ENCODE measurements at regions not wholly inside any gene's neighbourhood (a gene's known extent, or its start where the extent isn't known, plus 50 kb on each side); places are given as distances from the start of the nearest gene placed in this dataset.

DNA sequence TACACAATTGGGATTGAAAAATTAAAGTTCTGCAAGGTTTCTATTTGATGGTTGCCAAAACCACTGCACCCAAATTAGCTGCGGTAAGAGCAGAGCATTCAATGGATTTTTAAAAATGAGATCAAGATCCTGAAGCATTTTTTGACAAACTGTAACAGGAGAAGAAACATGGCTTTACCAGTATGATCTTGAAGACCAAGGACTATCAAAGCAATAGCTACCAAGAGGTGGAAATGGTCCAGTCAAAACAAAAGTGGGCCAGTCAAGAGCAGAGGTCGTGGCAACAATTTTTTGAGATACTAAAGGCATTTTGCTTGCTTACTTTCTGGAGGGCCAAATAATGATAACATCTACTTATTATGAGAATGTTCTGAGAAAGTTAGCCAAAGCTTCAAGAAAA, 186.8 kb downstream of the RDH14 start:
- DNase-seq = no peak

DNA sequence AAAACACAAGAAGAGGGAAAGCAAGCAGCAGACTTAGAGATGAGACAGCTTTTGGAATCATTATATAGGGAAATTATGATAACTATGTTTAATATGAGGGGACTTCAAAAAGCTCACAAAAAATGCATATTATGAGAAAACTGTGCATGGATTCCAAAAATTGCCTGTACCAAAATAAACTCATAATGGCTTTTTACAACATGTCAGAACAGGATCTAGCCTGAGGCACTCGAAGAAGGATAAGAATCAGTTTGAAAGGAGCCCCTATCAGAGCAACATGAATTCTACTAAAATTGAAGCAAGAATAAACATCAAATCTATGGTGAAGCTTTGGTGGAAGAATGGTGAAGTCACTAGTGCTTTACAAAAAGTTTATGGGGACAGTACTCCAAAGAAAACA, 187.4 kb downstream of the RDH14 start:
- DNase-seq = no peak

DNA sequence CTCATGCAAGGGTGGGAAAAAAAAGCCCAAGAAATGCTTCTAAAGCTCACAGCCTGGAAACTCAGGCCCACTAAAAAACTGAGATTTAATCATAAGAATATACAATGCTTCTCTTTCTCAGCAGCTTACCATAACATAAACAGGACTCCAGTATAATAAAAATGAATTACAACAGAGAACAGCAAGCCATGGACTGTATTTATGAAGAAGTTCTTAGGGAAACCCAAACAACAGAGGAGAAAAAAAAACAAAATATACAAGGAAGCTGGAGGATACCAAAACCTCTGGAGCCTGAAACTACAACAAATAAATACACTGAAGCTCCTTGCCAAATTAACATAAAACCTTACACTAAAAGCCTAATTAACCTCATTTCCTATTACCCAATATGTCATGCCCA, 187.8 kb downstream of the RDH14 start:
- no peak for DNase-seq

DNA sequence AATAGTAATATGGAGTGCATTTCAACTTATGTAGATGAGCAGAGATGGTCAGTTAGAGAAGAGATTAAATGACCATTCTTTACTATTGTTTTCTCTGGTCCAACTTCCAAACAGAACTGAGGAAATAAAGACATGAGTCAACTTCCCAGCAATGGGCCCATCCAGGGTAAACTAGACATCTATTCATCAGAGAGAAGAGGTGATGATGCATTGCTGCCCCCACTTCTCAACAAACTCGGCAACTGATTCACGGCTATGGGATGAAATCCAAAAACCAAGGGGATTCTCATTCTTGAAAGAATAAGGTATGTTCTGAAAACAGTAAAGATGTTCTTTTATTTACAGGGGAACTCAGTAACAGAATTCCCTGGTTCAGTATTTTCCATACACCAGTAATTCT, 190.7 kb downstream of the RDH14 start:
- DNase-seq = no peak

DNA sequence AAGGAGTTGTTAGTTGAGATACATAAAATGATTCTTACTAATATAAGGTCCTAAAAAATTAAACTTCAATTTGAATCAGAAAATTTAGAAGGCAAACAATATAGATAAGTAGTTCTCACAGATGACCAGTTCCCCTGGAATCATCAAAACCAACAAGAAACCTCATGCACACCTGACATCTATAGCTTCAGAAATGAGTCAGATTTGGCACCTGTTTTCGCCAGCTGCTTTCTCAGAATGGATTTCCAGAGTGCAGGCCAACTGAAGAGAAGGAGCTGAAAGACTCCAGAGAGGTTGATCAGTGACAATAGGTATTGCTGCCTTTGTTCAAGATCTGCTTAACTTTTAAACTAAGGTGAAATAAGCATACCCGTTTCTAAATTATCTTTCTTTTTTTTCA, 192.4 kb downstream of the RDH14 start:
- no peak for DNase-seq

DNA sequence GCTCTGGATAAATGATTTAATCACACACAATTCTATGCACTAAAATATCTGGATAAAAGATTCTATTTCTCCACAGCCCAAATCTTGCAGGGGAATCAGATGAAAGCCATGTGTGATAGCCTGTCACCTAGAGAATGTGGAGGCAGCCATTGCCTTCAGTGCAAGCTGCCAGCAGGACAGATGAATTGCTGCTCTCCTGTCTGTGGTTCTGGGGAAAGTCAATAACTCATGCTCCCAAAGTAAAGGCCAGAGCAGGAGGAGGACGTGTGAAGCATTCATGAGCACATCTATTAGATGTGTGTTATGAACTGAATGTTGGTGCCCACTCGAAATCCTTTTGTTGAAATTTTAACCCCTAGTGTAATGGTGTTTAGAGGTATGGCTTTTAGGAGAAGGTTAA, 195.1 kb downstream of the RDH14 start:
- no peak for DNase-seq

DNA sequence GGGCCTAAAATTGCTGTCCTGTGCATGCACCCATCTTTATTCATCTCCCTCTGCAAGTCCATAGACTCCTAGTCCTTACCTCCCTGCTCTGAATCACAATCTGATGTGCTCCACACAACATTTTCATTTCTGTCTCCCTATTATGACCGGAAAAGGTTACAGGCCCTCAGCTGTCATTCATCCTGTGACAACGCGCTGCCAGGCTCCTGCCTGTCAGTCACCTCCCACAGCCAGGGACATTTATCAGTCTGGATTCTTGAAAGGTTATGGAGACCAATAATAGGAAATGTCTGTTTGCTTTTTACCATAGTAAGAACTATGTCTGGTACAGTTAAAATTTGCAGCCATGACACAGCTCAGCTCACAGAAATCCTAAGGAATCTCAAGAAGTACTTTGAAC, 197.1 kb downstream of the RDH14 start:
- no peak for DNase-seq

GRCh38 chr2:18362696-18363095, 197.8 kb downstream of the RDH14 start:
- DNase-seq = no peak

DNA sequence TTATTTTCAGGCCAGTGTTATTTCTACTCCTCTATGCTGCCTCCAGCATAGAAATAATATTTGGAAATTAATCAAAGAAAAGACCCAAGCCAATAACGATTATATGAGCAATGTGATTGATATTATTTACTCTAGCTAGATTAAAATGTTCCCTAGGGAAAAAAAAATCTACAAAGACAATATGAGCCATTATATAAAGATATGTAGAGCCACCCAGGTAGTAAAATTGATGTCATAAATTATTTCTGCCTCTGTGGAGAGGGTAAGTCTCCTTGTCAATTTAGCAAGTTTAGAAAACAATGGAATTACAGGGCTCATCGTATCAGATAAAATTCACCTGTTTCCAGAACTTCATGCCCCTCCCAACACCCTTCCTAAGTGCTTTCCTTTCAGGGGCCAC, 202.9 kb downstream of the RDH14 start:
- no peak for DNase-seq

DNA sequence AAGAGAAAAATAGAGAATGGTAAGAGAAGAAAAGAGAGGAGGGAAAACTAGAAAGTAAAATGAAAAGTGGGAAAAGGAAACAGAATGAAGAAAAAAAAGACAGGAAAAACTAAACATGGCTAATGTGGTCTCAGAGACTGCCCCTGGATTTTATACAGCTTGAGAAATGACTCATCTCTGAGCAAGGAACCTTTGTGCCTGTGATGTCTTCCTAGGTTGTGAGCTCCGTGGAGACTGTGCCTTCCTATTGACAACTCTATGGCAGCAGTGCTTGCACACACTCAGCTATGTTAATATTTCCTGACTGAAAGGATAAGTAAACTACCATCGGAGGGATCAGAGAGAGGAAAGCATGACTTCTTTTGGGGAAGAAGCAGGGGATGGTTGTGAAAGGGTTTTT, 203.8 kb downstream of the RDH14 start:
- DNase-seq = no peak

DNA sequence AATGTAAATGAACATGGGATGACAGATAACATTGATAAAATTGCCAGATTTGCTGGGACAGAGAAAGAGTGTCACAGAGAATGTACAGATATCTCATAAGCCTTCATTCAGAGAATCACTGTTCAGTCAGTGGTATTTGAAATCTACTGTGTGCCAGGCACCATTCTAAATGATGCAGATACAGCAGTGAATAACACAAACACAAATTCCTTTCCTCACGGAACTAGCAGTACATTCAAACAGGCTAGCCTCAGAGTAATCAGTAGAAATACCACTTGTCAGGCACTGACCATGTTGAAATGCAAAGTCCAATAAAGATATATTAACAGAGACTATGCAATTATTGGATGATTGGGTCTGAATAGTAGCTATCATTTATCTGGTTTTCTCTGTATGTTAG, 211.0 kb downstream of the RDH14 start:
- DNase-seq = no peak

DNA sequence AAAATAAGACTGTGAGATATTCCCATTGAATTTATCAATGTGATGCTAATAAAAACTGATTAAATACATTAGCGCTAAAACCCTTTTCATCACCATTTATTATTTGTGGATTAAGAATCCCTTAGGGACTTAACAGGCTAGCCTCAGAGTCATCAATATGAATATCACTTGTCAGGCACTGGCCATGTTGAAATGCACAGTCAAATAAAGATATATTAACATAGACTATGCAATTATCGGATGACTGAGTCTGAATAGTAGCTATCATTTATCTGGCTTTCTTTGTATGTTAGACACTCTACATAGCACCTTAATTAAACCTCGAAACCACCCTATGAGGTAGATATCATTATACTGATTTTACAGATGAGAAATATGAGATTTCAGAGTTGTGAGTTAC, 213.6 kb downstream of the RDH14 start:
- no peak for DNase-seq

GRCh38 chr2:18346344-18346743, 214.1 kb downstream of the RDH14 start:
- DNase-seq = no peak

- DNase-seq = no peak
Measured at GRCh38 chr2:18345848-18346247, 214.6 kb downstream of the RDH14 start.

DNA sequence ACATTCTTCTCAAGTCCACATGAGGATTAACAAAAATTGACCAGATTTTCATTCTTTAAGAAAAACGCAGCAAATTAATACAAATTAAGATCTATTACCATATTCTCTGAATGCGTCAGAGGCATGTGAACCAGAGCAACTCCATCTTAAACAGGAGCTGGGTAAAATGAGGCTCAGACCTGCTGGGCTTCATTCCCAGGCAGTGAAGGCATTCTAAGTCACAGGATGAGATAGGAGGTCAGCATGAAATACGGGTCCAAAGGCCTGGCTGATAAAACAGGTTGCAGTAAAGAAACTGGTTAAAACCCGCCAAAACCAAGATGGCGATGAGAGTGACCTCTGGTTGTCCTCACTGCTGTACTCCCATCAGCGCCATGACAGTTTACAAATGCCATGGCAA, 217.6 kb downstream of the RDH14 start:
- no peak for DNase-seq

DNA sequence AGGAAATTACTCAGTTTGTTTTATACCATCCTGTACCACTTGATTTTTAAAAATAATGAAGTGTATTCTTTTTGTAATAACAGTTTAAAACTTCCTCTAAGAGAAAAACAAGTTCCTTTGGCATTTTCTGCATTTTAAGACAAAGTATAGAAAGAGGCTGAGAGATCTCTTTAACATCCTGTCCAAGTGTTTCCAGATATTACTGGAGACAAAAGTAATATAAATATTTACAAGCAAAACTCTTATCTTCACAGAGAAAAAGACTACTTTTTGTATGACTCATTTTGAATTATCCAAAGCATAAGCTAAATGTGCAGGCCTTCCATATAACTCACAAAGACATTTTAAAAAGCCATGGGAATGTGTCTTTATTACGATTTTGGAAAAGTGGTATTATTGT, 221.1 kb downstream of the RDH14 start:
- DNase-seq = no peak

DNA sequence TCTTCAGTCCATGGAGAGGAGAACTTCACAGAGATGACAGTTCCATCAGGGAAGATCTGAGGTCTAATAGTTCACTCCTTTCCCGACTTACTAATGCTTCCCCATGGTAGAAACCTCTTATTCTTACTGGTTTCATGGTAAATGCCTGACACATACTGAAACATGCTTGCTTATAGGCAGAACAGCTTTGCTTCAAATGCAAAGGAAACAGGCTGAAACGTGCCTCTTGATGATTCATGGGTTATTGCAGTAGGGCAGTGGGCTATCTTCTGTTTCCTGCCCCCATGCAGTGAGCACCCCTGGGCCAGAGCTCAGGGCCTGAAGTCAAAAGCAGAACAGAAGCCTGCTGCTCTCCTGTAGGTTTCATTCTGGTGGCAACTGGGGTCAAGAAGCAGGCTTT, 223.5 kb downstream of the RDH14 start:
- DNase-seq = no peak

GRCh38 chr2:18332477-18332876, 228.0 kb downstream of the RDH14 start:
- no peak for DNase-seq

DNA sequence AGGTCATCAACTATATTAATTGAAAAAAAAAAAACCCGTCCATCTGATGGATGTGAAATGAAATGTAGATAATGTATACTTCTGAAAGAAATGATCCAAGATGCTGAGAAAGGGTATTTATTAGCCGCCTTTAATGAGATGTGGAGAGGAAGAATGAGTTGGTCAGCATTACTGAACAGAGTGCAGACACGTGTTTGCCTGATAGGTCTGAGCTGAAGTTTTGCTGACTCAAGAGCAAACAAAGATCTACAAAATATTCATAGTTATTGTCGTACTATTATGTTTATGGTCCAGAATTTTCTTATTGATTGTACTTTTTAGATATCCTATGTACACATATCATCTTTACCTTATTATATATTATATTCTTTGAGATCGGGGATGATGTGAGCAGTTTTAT, 235.3 kb downstream of the RDH14 start:
- DNase-seq = no peak

DNA sequence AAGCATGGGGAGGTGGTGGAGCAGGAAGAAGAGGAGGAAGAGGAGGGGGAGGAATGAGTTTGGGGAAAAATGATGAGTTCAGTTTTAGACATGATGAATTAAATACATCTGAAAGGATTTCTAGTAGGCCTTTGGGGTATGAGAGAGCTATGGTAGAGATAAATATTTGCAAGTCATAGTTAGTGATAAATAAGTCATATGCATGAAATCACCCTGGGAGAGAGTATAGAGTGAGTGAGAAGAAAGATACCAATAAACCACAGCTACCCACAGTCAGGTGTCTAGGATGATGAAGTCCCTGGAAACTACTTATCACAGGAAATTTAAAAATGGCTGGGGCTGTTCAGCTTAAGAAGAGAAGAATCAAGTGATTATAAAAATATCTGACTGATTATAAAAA, 240.5 kb downstream of the RDH14 start:
- no peak for DNase-seq

- no peak for DNase-seq
Measured at GRCh38 chr2:18317017-18317416, 243.4 kb downstream of the RDH14 start.

DNA sequence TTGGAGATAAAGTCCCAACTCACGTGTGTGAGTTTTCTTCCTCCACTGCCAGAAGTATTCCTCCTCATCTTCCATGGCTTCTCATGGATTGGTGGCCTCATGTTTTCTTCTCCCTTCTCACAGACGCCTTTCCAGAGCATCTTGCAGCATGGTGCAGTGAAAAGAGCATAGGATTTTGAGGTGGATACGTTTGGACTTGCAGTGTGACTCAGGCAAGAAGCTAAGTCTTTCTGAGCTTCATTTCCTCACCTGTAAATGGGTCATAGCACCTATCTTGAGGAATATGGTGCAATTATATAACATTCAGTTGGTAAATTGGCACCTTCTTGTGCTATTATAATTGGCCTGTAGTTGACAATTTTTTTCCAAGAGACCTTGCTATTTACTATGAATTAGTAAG, 247.6 kb downstream of the RDH14 start:
- DNase-seq = no peak

- no peak for DNase-seq
Measured at GRCh38 chr2:18311420-18312195, 248.8 kb downstream of the RDH14 start.

- DNase-seq = no peak
Measured at GRCh38 chr2:18309627-18310026, 250.8 kb downstream of the RDH14 start.

DNA sequence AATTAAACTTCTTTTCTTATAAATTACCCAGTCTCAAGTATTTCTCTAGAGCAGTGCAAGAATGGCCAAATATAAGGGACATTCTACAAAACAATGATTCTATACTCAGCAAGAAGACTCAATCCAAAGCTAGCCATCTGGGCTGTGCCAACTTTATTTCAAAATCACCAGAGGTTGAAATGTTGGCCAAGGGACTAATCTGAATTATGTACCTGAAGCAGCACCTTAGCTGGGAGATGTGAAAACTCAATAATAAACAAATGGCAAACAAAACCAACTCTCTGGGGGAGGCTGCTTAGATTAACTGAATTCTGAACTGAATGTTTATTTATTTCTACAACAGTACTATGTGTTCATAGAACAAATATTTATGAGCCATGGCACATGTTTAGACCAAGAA, 251.3 kb downstream of the RDH14 start:
- DNase-seq = no peak

DNA sequence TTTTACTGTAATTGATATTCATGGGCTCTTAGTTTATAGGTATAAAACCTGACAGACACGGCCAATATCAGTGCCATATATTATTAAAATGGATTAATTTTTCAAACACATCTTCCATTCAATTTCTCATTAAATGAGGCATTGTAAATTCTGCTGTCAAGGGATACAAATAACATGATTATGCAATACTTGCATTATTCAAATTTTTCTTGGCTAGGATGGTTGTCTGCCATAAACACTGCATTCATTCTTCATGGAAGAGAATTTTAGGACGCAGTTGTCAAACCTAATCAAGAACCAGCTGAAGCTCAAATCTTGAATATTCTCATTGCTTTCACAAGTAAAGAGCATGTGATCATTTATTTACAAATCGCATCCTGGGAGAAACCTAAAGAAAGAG, 255.6 kb downstream of the RDH14 start:
- no peak for DNase-seq

Data from activated CD4-positive, alpha-beta T cell treated with anti-CD3 and anti-CD28 coated beads, Interleukin-2, amount 50 U/mL, for 1 hour (primary cell).